GM12878 (cell line): ENCODE measurements at regions not wholly inside any gene's neighbourhood (a gene's known extent, or its start where the extent isn't known, plus 50 kb on each side); places are given as distances from the start of the nearest gene placed in this dataset.

Experiments
- ATAC-seq: fragments of 200-7000 bp; cut with Tn5 transposase; 3 replicates; pipeline ENCODE4 v1.9.1; 2020; ENCODE audit warnings: mild to moderate bottlenecking, moderate library complexity
- BruUV-seq: library from RNA; stranded (reverse); fragments of 400-500 nt; replicated peaks from 2 replicates; lab custom pipeline; 2021; lab: Mats Ljungman, UMichigan
- CTCF ChIA-PET: fragments of 300-600 bp; sonication (Branson Sonifier 250); formaldehyde crosslinking; extraction: SDS; loops from one replicate; lab custom pipeline; 2021; ENCODE audit warnings: inconsistent platforms; lab: Yijun Ruan, JAX
- POLR2A ChIA-PET: fragments of 350-600 bp; formaldehyde crosslinking; extraction: SDS; loops from one replicate; lab custom pipeline; 2021; ENCODE audit warnings: inconsistent platforms; lab: Charles Lee
- RAD21 ChIA-PET: fragments of 300-600 bp; sonication (Branson Sonifier 250); formaldehyde crosslinking; loops from one replicate; lab custom pipeline; 2023; ENCODE audit warnings: antibody characterized with exemption; ENCODE audit not compliant: unreplicated experiment; lab: Charles Lee
- SMC1A ChIA-PET: fragments of 300-600 bp; sonication (Branson Sonifier 250); formaldehyde crosslinking; loops from one replicate; lab custom pipeline; 2023; ENCODE audit not compliant: unreplicated experiment, uncharacterized antibody; lab: Charles Lee
- DNase-seq: peaks from one replicate; pipeline ENCODE4 v3.0.0-alpha.2; 2011; ENCODE audit warnings: low read depth, low spot score
- FAIRE-seq: peaks from 3 replicates; lab custom pipeline; 2011; peaks lifted over from hg19 to GRCh38; lab: Jason Lieb, UNC
- H2AFZ ChIP-seq: 2 replicates; pipeline ENCODE4 v1.6.0; 2011; ENCODE audit warnings: low read depth, low read length, control low read depth; ENCODE audit not compliant: control insufficient read depth
- H3K27ac ChIP-seq: 2 replicates; pipeline ENCODE4 v1.5.1; 2011; ENCODE audit warnings: control low read depth; ENCODE audit not compliant: control insufficient read depth, insufficient read depth
- H3K27me3 ChIP-seq, 2 experiments: replicated peaks in 1 of 2; 2 replicates each; pipeline versions ENCODE4 v1.6.0 to v1.6.1; 2011; ENCODE audit warnings: low read length in 1 of 2; ENCODE audit not compliant: control insufficient read depth in 2 of 2, insufficient read depth in 2 of 2
- H3K36me3 ChIP-seq, 2 experiments: 2 replicates each; pipeline ENCODE4 v1.5.1; 2011; ENCODE audit warnings: low read length in 1 of 2; ENCODE audit not compliant: control insufficient read depth in 2 of 2, insufficient read depth in 2 of 2
- H3K4me1 ChIP-seq: 2 replicates; pipeline ENCODE4 v1.6.1; 2011; ENCODE audit warnings: mild to moderate bottlenecking, low read length, moderate library complexity, mixed read lengths; ENCODE audit not compliant: control insufficient read depth, insufficient read depth
- H3K4me2 ChIP-seq: 2 replicates; pipeline ENCODE4 v1.6.0; 2011; ENCODE audit warnings: control low read depth; ENCODE audit not compliant: control insufficient read depth, insufficient read depth
- H3K4me3 ChIP-seq: fragments of 200-600 bp; sonication (generic); 2 replicates; pipeline ENCODE4 v1.5.1; 2016
- H3K79me2 ChIP-seq: 2 replicates; pipeline ENCODE4 v1.6.0; 2011; ENCODE audit warnings: low read length; ENCODE audit not compliant: control insufficient read depth, insufficient read depth
- H3K9ac ChIP-seq: 2 replicates; pipeline ENCODE4 v1.8.0; 2011; ENCODE audit warnings: low read length, control low read depth, mixed read lengths; ENCODE audit not compliant: control insufficient read depth, insufficient read depth
- H3K9me3 ChIP-seq: replicated peaks from 3 replicates; pipeline ENCODE4 v1.5.1; 2011; ENCODE audit warnings: mild to moderate bottlenecking, low read length; ENCODE audit not compliant: control insufficient read depth, insufficient read depth
- H4K20me1 ChIP-seq: 2 replicates; pipeline ENCODE4 v1.6.0; 2011; ENCODE audit not compliant: control insufficient read depth, insufficient read depth
- JUNB ChIP-seq: IDR thresholded peaks from 2 replicates; pipeline ENCODE4 v1.6.1; 2016; ENCODE audit warnings: antibody characterized with exemption, mild to moderate bottlenecking
- RCOR1 ChIP-seq: conservative IDR thresholded peaks from 2 replicates; pipeline ENCODE4 v1.6.1; 2012; ENCODE audit warnings: low read depth, low read length, improper control_type of control experiment
- SREBF2 ChIP-seq: IDR thresholded peaks from 2 replicates; pipeline ENCODE4 v1.6.1; 2012; ENCODE audit warnings: mild to moderate bottlenecking, low read length
- SUZ12 ChIP-seq: fragments of 200-600 bp; sonication (generic); IDR thresholded peaks from one replicate; pipeline ENCODE4 v1.6.1; 2018; ENCODE audit warnings: antibody characterized with exemption, mild to moderate bottlenecking; ENCODE audit not compliant: unreplicated experiment
- WGBS: methylation state at CpG from one replicate; pipeline ENCODE4 v1.1.6; 2016; ENCODE audit warnings: low lambda C conversion rate; ENCODE audit not compliant: insufficient replicate concordance, insufficient coverage; ENCODE audit errors: missing lambda C conversion rate; 5-methylcytosine and 5-hydroxymethylcytosine counted together
- in situ Hi-C: fragments of 300-500 bp; cut with MboI; formaldehyde crosslinking; loops from 9 replicates; pipeline ENCODE4 v1.14.3; 2018; ENCODE audit warnings: mixed read lengths
- intact Hi-C: fragments of 100-400 bp; cut with micrococcal nuclease; formaldehyde crosslinking; loops from one replicate; pipeline ENCODE4 v1.14.2; 2022; ENCODE audit not compliant: unreplicated experiment
- TF ChIP-seq, protein P1 (sequence below): fragments of 450-650 bp; formaldehyde crosslinking; IDR thresholded peaks from 2 replicates; pipeline ENCODE4 v1.4.0; 2020; ENCODE audit warnings: mild to moderate bottlenecking, moderate library complexity

GRCh38 chr1:22364764-22365163 is 86.9 kb upstream of the ZBTB40 start:
- ChIA-PET SMC1A (no interaction called here), POLR2A (no interaction called here), RAD21 (no interaction called here), CTCF (no interaction called here)
- Histone ChIP-seq H4K20me1 (no peaks in the 10 kb centered on the region), H3K9ac (no peak overlapping the region), H3K79me2 (no peaks in the 10 kb centered on the region), H3K27me3 (peaks cover 5% of the 10 kb centered on the region in 2 experiments; a peak in 3 of 4 replicates), H3K4me2 (no peak overlapping the region), H3K36me3 (no peaks in the 10 kb centered on the region), H3K27ac (no peak overlapping the region), H3K9me3 (no peaks in the 10 kb centered on the region), H3K4me1 (no peaks in the 10 kb centered on the region), H3K4me3 (no peak overlapping the region), H2AFZ (no peak overlapping the region)
- TF ChIP-seq SUZ12 (no peak), RCOR1 (no peak), JUNB (no peak), SREBF2 (no peak)
- TF ChIP-seq, protein P1, sequence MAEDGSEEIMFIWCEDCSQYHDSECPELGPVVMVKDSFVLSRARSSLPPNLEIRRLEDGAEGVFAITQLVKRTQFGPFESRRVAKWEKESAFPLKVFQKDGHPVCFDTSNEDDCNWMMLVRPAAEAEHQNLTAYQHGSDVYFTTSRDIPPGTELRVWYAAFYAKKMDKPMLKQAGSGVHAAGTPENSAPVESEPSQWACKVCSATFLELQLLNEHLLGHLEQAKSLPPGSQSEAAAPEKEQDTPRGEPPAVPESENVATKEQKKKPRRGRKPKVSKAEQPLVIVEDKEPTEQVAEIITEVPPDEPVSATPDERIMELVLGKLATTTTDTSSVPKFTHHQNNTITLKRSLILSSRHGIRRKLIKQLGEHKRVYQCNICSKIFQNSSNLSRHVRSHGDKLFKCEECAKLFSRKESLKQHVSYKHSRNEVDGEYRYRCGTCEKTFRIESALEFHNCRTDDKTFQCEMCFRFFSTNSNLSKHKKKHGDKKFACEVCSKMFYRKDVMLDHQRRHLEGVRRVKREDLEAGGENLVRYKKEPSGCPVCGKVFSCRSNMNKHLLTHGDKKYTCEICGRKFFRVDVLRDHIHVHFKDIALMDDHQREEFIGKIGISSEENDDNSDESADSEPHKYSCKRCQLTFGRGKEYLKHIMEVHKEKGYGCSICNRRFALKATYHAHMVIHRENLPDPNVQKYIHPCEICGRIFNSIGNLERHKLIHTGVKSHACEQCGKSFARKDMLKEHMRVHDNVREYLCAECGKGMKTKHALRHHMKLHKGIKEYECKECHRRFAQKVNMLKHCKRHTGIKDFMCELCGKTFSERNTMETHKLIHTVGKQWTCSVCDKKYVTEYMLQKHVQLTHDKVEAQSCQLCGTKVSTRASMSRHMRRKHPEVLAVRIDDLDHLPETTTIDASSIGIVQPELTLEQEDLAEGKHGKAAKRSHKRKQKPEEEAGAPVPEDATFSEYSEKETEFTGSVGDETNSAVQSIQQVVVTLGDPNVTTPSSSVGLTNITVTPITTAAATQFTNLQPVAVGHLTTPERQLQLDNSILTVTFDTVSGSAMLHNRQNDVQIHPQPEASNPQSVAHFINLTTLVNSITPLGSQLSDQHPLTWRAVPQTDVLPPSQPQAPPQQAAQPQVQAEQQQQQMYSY: no peak
- no TSS peak for BruUV-seq
- 17% methylated on average over 5 of the region's 5 CpGs for WGBS
- in situ Hi-C loops (no loop called here), intact Hi-C loops (no loop called here)
- FAIRE-seq: no peak
- DNase-seq: no peak
- no peak for ATAC-seq
